ENCODE measurements at regions not wholly inside any gene's neighbourhood (a gene's known extent, or its start where the extent isn't known, plus 50 kb on each side); places are given as distances from the start of the nearest gene placed in this dataset.

GRCh38 chr4:38320343-38320695 is 343.7 kb upstream of the KLF3 start:
- H3K27ac Mint-ChIP-seq: peak overlapping the region; percentile 70
- H2AFZ ChIP-seq (ENCODE audit: insufficient read depth, low read depth, low read length, poor library complexity, severe bottlenecking): peak overlapping the region; percentile 65
- no peak for TF ChIP-seq CTCF (IDR thresholded peaks at IDR 0.05)
- TF ChIP-seq EZH2 (IDR thresholded peaks at IDR 0.05; ENCODE audit: borderline replicate concordance, insufficient read depth, low read depth, low read length, poor library complexity, severe bottlenecking): no peak
- H3K79me2 ChIP-seq (ENCODE audit: control insufficient read depth, insufficient read depth, low read length): no peaks in the 10 kb centered on the region
- H3K27ac ChIP-seq (ENCODE audit: low read length in 2 of 2): peak overlapping the region in 1 of 2 donors; percentile 25
- H3K4me3 ChIP-seq (ENCODE audit: control extremely low read depth in 1 of 5, extremely low read depth in 1 of 5, insufficient read depth in 1 of 5, low read depth in 2 of 5, low read length in 4 of 5): no peak overlapping the region
- peak overlapping the region; percentile 78 for H3K4me2 ChIP-seq (replicated peaks; ENCODE audit: low read depth, low read length, poor library complexity, severe bottlenecking)
- no peaks in the 10 kb centered on the region for H3K36me3 ChIP-seq (replicated peaks in 1 of 2; ENCODE audit: control extremely low read depth in 1 of 2, control insufficient read depth in 1 of 2, extremely low read depth in 1 of 2, insufficient read depth in 2 of 2, low read length in 1 of 2)
- 96% methylated on average over 5 of the region's 5 CpGs for WGBS (ENCODE audit: insufficient coverage)
- DNase-seq: no peak
- no peaks in the 10 kb centered on the region for H3K27me3 ChIP-seq (replicated peaks in 1 of 4; ENCODE audit: control extremely low read depth in 1 of 4, control insufficient read depth in 3 of 4, insufficient read depth in 4 of 4, low read length in 3 of 4)
- no peaks in the 10 kb centered on the region for H3K27me3 Mint-ChIP-seq
- H3K4me1 ChIP-seq (ENCODE audit: control insufficient read depth in 2 of 2, insufficient read depth in 2 of 2, low read length in 2 of 2): peaks cover 16 to 21% of the 10 kb centered on the region in 2 donors
- no peak for ATAC-seq (ENCODE audit: low read depth)
- H3K9me3 Mint-ChIP-seq (ENCODE audit: insufficient read depth): peaks cover 2% of the 10 kb centered on the region
- peaks cover 0 to 7% (median 0%) of the 10 kb centered on the region in 3 donors for H3K9me3 ChIP-seq (ENCODE audit: control extremely low read depth in 1 of 3, control insufficient read depth in 2 of 3, insufficient read depth in 1 of 3, low read length in 2 of 3)
- H4K20me1 ChIP-seq (ENCODE audit: control insufficient read depth, insufficient read depth, low read length, poor library complexity, severe bottlenecking): no peaks in the 10 kb centered on the region
- ChIA-PET POLR2A (interaction anchor here (0.7 kb wide), 1 partner anchor 363 kb away, joined by 12 read pairs; no protein-coding TSS in a partner anchor), CTCF (interaction anchor here (0.7 to 9.5 kb wide), 16 partner anchors 11 to 442 kb away, joined by 3 to 109 read pairs (median 6); no protein-coding TSS in a partner anchor)
- no peak overlapping the region for H3K9ac ChIP-seq (ENCODE audit: low read length)
- H3K4me3 Mint-ChIP-seq: no peak overlapping the region
- intact Hi-C loops (cut with micrococcal nuclease): loop anchor here (1.0 kb wide), 2 partner anchors 141 to 343 kb away; no protein-coding TSS in a partner anchor
- H3K4me1 Mint-ChIP-seq: peaks cover 29% of the 10 kb centered on the region

- Histone ChIP-seq H3K27me3 (replicated peaks in 1 of 4; ENCODE audit: control extremely low read depth in 1 of 4, control insufficient read depth in 3 of 4, insufficient read depth in 4 of 4, low read length in 3 of 4) (no peaks in the 10 kb centered on the region), H3K4me1 (ENCODE audit: control insufficient read depth in 2 of 2, insufficient read depth in 2 of 2, low read length in 2 of 2) (peaks cover 16 to 21% of the 10 kb centered on the region in 2 donors), H3K79me2 (ENCODE audit: control insufficient read depth, insufficient read depth, low read length) (no peaks in the 10 kb centered on the region), H3K9ac (ENCODE audit: low read length) (no peak overlapping the region), H3K36me3 (replicated peaks in 1 of 2; ENCODE audit: control extremely low read depth in 1 of 2, control insufficient read depth in 1 of 2, extremely low read depth in 1 of 2, insufficient read depth in 2 of 2, low read length in 1 of 2) (no peaks in the 10 kb centered on the region), H3K4me2 (replicated peaks; ENCODE audit: low read depth, low read length, poor library complexity, severe bottlenecking) (no peak overlapping the region), H3K4me3 (ENCODE audit: control extremely low read depth in 1 of 5, extremely low read depth in 1 of 5, insufficient read depth in 1 of 5, low read depth in 2 of 5, low read length in 4 of 5) (no peak overlapping the region), H3K27ac (ENCODE audit: low read length in 2 of 2) (peak overlapping the region in 1 of 2 donors; percentile 25), H2AFZ (ENCODE audit: insufficient read depth, low read depth, low read length, poor library complexity, severe bottlenecking) (no peak overlapping the region), H3K9me3 (ENCODE audit: control extremely low read depth in 1 of 3, control insufficient read depth in 2 of 3, insufficient read depth in 1 of 3, low read length in 2 of 3) (peaks cover 0 to 9% (median 0%) of the 10 kb centered on the region in 3 donors), H4K20me1 (ENCODE audit: control insufficient read depth, insufficient read depth, low read length, poor library complexity, severe bottlenecking) (no peaks in the 10 kb centered on the region)
- ATAC-seq (ENCODE audit: low read depth): no peak
- peaks cover 2% of the 10 kb centered on the region for H3K9me3 Mint-ChIP-seq (ENCODE audit: insufficient read depth)
- ChIA-PET POLR2A (no interaction called here), CTCF (interaction anchor here (1.0 to 9.5 kb wide), 8 partner anchors 11 to 442 kb away, joined by 3 to 109 read pairs (median 15); no protein-coding TSS in a partner anchor)
- intact Hi-C loops (cut with micrococcal nuclease): loop anchor here (1.0 kb wide), 2 partner anchors 142 to 342 kb away; no protein-coding TSS in a partner anchor
- no peak for DNase-seq
- H3K27ac Mint-ChIP-seq: peak overlapping the region; percentile 70
- H3K4me3 Mint-ChIP-seq: no peak overlapping the region
- TF ChIP-seq EZH2 (IDR thresholded peaks at IDR 0.05; ENCODE audit: borderline replicate concordance, insufficient read depth, low read depth, low read length, poor library complexity, severe bottlenecking) (no peak), CTCF (IDR thresholded peaks at IDR 0.05) (no peak)
- H3K4me1 Mint-ChIP-seq: peaks cover 29% of the 10 kb centered on the region
- WGBS (ENCODE audit: insufficient coverage): no CpG with 5 or more reads among the region's 4 CpGs
- no peaks in the 10 kb centered on the region for H3K27me3 Mint-ChIP-seq
These were observed 343.2 kb upstream of the KLF3 start for GRCh38 chr4:38320833-38321232.

Measured in B cell (primary cell).